HEK293 (cell line): ENCODE measurements at regions not wholly inside any gene's neighbourhood (a gene's known extent, or its start where the extent isn't known, plus 50 kb on each side); places are given as distances from the start of the nearest gene placed in this dataset.

Experiments used
- CTCF ChIA-PET: fragments of 350-600 bp; formaldehyde crosslinking; extraction: SDS; loops from one replicate; lab custom pipeline; 2021; ENCODE audit warnings: antibody characterized with exemption; lab: Yijun Ruan, JAX
- POLR2A ChIA-PET: fragments of 300-600 bp; formaldehyde crosslinking; extraction: SDS; loops from one replicate; lab custom pipeline; 2020; ENCODE audit warnings: antibody characterized with exemption, inconsistent platforms; lab: Yijun Ruan, JAX
- H3K27ac ChIP-seq: fragments of 200-500 bp; sonication (Bioruptor generic); 2 replicates; pipeline ENCODE4 v1.5.1; 2014; ENCODE audit warnings: low read depth, low read length, control low read depth, inconsistent platforms; ENCODE audit errors: extremely low read depth
- H3K36me3 ChIP-seq, 2 experiments: fragments of 200-500 bp in 1 of 2; sonication (Bioruptor generic) in 1 of 2; 1 replicate in 1 of 2; 2 replicates in 1 of 2; pipeline ENCODE4 v1.5.1; 2014 to 2017; ENCODE audit warnings: inconsistent platforms in 2 of 2, low read length in 2 of 2; ENCODE audit not compliant: control insufficient read depth in 2 of 2, insufficient read depth in 1 of 2
- H3K4me1 ChIP-seq: fragments of 200-500 bp; sonication (Bioruptor generic); 2 replicates; pipeline ENCODE4 v1.5.1; 2014; ENCODE audit warnings: mild to moderate bottlenecking, low read length, inconsistent platforms; ENCODE audit not compliant: control insufficient read depth, insufficient read depth
- H3K4me3 ChIP-seq: 2 replicates; pipeline ENCODE4 v1.5.1; 2011; ENCODE audit warnings: low read depth, mild to moderate bottlenecking, control low read depth, low read length, moderate library complexity
- H3K9me3 ChIP-seq: fragments of 200-500 bp; sonication (Bioruptor generic); 2 replicates; pipeline ENCODE4 v1.5.1; 2014; ENCODE audit warnings: low read depth, low read length, inconsistent platforms; ENCODE audit not compliant: control insufficient read depth, insufficient read depth
- FEZF1 ChIP-seq: fragments of 450-650 bp; formaldehyde crosslinking; IDR thresholded peaks from 2 replicates; pipeline ENCODE4 v1.5.1; 2016; ENCODE audit warnings: missing biosample characterization, missing genetic modification characterization
- IKZF3 ChIP-seq: fragments of 450-650 bp; IDR thresholded peaks from 2 replicates; pipeline ENCODE4 v1.5.0; 2018; ENCODE audit warnings: missing biosample characterization, mild to moderate bottlenecking, missing genetic modification characterization, moderate library complexity
- MEIS1 ChIP-seq: sonication (generic); formaldehyde crosslinking; IDR thresholded peaks from 2 replicates; pipeline ENCODE4 v1.8.1; 2022; ENCODE audit warnings: missing genetic modification reagents, mild to moderate bottlenecking, borderline replicate concordance
- SETDB1 ChIP-seq: IDR thresholded peaks from one replicate; pipeline ENCODE4 v1.6.1; 2017; ENCODE audit warnings: mild to moderate bottlenecking, low read length, moderate library complexity, mixed read lengths; ENCODE audit not compliant: insufficient read length
- ZBTB20 ChIP-seq: fragments of 450-650 bp; formaldehyde crosslinking; IDR thresholded peaks from 2 replicates; pipeline ENCODE4 v1.5.1; 2016; ENCODE audit warnings: missing biosample characterization, missing genetic modification characterization
- ZEB2 ChIP-seq: fragments of 450-650 bp; formaldehyde crosslinking; IDR thresholded peaks from 2 replicates; pipeline ENCODE4 v1.5.1; 2016; ENCODE audit warnings: missing biosample characterization, missing genetic modification characterization
- ZFP41 ChIP-seq: fragments of 450-650 bp; formaldehyde crosslinking; IDR thresholded peaks from 2 replicates; pipeline ENCODE4 v1.5.1; 2016; ENCODE audit warnings: missing biosample characterization, missing genetic modification characterization, borderline replicate concordance
- ZNF133 ChIP-seq: fragments of 450-650 bp; formaldehyde crosslinking; IDR thresholded peaks from 2 replicates; pipeline ENCODE4 v1.5.1; 2016; ENCODE audit warnings: missing biosample characterization, missing genetic modification characterization
- ZNF184 ChIP-seq: fragments of 450-650 bp; IDR thresholded peaks from 2 replicates; pipeline ENCODE4 v1.5.1; 2018; ENCODE audit warnings: missing biosample characterization, mild to moderate bottlenecking, missing genetic modification characterization
- ZNF202 ChIP-seq: fragments of 450-650 bp; formaldehyde crosslinking; IDR thresholded peaks from 2 replicates; pipeline ENCODE4 v1.5.1; 2016; ENCODE audit warnings: missing biosample characterization, missing genetic modification characterization, borderline replicate concordance
- ZNF248 ChIP-seq: fragments of 450-650 bp; formaldehyde crosslinking; IDR thresholded peaks from 2 replicates; pipeline ENCODE4 v1.5.1; 2017; ENCODE audit warnings: missing biosample characterization, missing genetic modification characterization
- ZNF292 ChIP-seq: fragments of 450-650 bp; formaldehyde crosslinking; IDR thresholded peaks from 2 replicates; pipeline ENCODE4 v1.5.1; 2016; ENCODE audit warnings: low read depth, missing biosample characterization, missing genetic modification characterization, borderline replicate concordance
- ZNF530 ChIP-seq: fragments of 450-650 bp; formaldehyde crosslinking; IDR thresholded peaks from 2 replicates; pipeline ENCODE4 v1.5.1; 2016; ENCODE audit warnings: low read depth, missing biosample characterization, missing genetic modification characterization
- ZNF660 ChIP-seq: fragments of 450-650 bp; IDR thresholded peaks from 2 replicates; pipeline ENCODE4 v1.5.1; 2018; ENCODE audit warnings: missing biosample characterization, mild to moderate bottlenecking, missing genetic modification characterization
- ZNF777 ChIP-seq: fragments of 450-650 bp; formaldehyde crosslinking; IDR thresholded peaks from 2 replicates; pipeline ENCODE4 v1.5.1; 2017; ENCODE audit warnings: missing biosample characterization, missing genetic modification characterization, borderline replicate concordance
- ZNF830 ChIP-seq: fragments of 450-650 bp; IDR thresholded peaks from 2 replicates; pipeline ENCODE4 v1.5.0; 2018; ENCODE audit warnings: missing biosample characterization, missing genetic modification characterization, low read depth, mild to moderate bottlenecking, moderate library complexity
- TF ChIP-seq, protein P1 (sequence below): fragments of 450-650 bp; IDR thresholded peaks from 2 replicates; pipeline ENCODE4 v1.5.1; 2018; ENCODE audit warnings: missing biosample characterization, missing genetic modification characterization
- TF ChIP-seq, protein P2 (sequence below): fragments of 450-650 bp; formaldehyde crosslinking; IDR thresholded peaks from 2 replicates; pipeline ENCODE4 v1.5.1; 2016; ENCODE audit warnings: missing biosample characterization, missing genetic modification characterization, low read depth
- TF ChIP-seq, protein P3 (sequence below): fragments of 450-650 bp; IDR thresholded peaks from 2 replicates; pipeline ENCODE4 v1.5.1; 2018; ENCODE audit warnings: missing biosample characterization, mild to moderate bottlenecking, missing genetic modification characterization
- TF ChIP-seq, protein P4 (sequence below): fragments of 450-650 bp; formaldehyde crosslinking; IDR thresholded peaks from 2 replicates; pipeline ENCODE4 v1.5.1; 2016; ENCODE audit warnings: missing biosample characterization, missing genetic modification characterization

DNA sequence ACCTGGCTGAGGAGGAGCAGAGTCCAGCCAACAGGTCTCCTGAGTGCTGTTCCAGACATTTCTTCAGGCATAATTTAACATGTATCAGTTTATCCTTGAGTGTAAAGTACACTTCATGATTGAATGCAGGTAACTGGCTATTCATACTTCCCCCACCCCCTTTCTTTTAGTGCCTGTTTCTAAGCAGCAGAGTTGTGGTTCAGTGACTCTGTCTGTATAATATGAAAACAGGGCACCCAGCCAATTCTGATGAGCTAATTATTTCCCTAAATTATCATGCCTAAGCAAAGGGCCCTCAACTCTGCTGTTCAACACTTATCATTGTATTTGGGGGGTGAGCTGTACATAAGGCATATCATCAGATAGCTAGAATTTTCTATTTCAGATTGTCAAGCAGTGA, 51.9 kb upstream of the ZSWIM6 start:
- ChIA-PET CTCF (interaction anchor here (0.7 to 1.3 kb wide), 2 partner anchors 27 to 51 kb away, joined by 3 to 5 read pairs; no protein-coding TSS in a partner anchor), POLR2A (interaction anchor here (0.6 to 2.5 kb wide), 3 partner anchors 13 to 51 kb away, joined by 3 to 26 read pairs (median 4); no protein-coding TSS in a partner anchor)
- H3K4me3 ChIP-seq = no peak overlapping the region
- H3K36me3 ChIP-seq = no peaks in the 10 kb centered on the region
- no peaks in the 10 kb centered on the region for H3K9me3 ChIP-seq
- H3K27ac ChIP-seq = no peak overlapping the region
- H3K4me1 ChIP-seq = peaks cover 4% of the 10 kb centered on the region; the same call in 1 of the 2 replicates
- TF ChIP-seq, protein P1, sequence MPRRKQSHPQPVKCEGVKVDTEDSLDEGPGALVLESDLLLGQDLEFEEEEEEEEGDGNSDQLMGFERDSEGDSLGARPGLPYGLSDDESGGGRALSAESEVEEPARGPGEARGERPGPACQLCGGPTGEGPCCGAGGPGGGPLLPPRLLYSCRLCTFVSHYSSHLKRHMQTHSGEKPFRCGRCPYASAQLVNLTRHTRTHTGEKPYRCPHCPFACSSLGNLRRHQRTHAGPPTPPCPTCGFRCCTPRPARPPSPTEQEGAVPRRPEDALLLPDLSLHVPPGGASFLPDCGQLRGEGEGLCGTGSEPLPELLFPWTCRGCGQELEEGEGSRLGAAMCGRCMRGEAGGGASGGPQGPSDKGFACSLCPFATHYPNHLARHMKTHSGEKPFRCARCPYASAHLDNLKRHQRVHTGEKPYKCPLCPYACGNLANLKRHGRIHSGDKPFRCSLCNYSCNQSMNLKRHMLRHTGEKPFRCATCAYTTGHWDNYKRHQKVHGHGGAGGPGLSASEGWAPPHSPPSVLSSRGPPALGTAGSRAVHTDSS (tag by site-specific recombination) = no peak
- TF ChIP-seq ZNF777 = no peak
- TF ChIP-seq, protein P2, sequence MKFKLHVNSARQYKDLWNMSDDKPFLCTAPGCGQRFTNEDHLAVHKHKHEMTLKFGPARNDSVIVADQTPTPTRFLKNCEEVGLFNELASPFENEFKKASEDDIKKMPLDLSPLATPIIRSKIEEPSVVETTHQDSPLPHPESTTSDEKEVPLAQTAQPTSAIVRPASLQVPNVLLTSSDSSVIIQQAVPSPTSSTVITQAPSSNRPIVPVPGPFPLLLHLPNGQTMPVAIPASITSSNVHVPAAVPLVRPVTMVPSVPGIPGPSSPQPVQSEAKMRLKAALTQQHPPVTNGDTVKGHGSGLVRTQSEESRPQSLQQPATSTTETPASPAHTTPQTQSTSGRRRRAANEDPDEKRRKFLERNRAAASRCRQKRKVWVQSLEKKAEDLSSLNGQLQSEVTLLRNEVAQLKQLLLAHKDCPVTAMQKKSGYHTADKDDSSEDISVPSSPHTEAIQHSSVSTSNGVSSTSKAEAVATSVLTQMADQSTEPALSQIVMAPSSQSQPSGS (tag by site-specific recombination) = 0 out of 2 replicates have a peak, but pooled peaks have one; percentile 18
- TF ChIP-seq ZBTB20 (tag by site-specific recombination) = peak; percentile 30; the same call in 1 of the 2 replicates
- TF ChIP-seq, protein P3, sequence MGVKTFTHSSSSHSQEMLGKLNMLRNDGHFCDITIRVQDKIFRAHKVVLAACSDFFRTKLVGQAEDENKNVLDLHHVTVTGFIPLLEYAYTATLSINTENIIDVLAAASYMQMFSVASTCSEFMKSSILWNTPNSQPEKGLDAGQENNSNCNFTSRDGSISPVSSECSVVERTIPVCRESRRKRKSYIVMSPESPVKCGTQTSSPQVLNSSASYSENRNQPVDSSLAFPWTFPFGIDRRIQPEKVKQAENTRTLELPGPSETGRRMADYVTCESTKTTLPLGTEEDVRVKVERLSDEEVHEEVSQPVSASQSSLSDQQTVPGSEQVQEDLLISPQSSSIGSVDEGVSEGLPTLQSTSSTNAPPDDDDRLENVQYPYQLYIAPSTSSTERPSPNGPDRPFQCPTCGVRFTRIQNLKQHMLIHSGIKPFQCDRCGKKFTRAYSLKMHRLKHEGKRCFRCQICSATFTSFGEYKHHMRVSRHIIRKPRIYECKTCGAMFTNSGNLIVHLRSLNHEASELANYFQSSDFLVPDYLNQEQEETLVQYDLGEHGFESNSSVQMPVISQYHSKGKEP = peak; percentile 39; the same call in 1 of the 2 replicates
- no peak for TF ChIP-seq ZNF530 (tag by site-specific recombination)
- no peak for TF ChIP-seq ZFP41
- no peak for TF ChIP-seq ZNF830 (tag by site-specific recombination)
- TF ChIP-seq MEIS1 (CRISPR knock-in tag) = no peak
- no peak for TF ChIP-seq ZNF202 (tag by site-specific recombination)
- TF ChIP-seq, protein P4, sequence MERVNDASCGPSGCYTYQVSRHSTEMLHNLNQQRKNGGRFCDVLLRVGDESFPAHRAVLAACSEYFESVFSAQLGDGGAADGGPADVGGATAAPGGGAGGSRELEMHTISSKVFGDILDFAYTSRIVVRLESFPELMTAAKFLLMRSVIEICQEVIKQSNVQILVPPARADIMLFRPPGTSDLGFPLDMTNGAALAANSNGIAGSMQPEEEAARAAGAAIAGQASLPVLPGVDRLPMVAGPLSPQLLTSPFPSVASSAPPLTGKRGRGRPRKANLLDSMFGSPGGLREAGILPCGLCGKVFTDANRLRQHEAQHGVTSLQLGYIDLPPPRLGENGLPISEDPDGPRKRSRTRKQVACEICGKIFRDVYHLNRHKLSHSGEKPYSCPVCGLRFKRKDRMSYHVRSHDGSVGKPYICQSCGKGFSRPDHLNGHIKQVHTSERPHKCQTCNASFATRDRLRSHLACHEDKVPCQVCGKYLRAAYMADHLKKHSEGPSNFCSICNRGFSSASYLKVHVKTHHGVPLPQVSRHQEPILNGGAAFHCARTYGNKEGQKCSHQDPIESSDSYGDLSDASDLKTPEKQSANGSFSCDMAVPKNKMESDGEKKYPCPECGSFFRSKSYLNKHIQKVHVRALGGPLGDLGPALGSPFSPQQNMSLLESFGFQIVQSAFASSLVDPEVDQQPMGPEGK (tag by site-specific recombination) = 0 out of 2 replicates have a peak, but pooled peaks have one; percentile 26
- no peak for TF ChIP-seq SETDB1
- TF ChIP-seq ZNF133 (tag by site-specific recombination) = no peak
- TF ChIP-seq ZEB2 = 0 out of 2 replicates have a peak, but pooled peaks have one; percentile 51
- peak; percentile 41; the same call in 1 of the 2 replicates for TF ChIP-seq FEZF1 (tag by site-specific recombination)
- 0 out of 2 replicates have a peak, but pooled peaks have one; percentile 23 for TF ChIP-seq ZNF184 (tag by site-specific recombination)
- no peak for TF ChIP-seq ZNF248
- TF ChIP-seq ZNF292 (tag by site-specific recombination) = no peak
- TF ChIP-seq ZNF660 (tag by site-specific recombination) = 0 out of 2 replicates have a peak, but pooled peaks have one; percentile 29
- no peak for TF ChIP-seq IKZF3 (tag by site-specific recombination)
- TF ChIP-seq, all 188 proteins: peak for 8
